KMS-11 (cell line): ENCODE measurements at regions not wholly inside any gene's neighbourhood (a gene's known extent, or its start where the extent isn't known, plus 50 kb on each side); places are given as distances from the start of the nearest gene placed in this dataset.
"Not testable (repeated sequence)": the region's sequence is repeated elsewhere in the genome, so short reads cannot be mapped to it uniquely, and the experiment has no call there.

ENCODE experiments used
- H2AFZ ChIP-seq: fragments of 200-600 bp; sonication (generic); 2 replicates; pipeline ENCODE4 v1.6.1; 2016; ENCODE audit warnings: antibody characterized with exemption, mixed run types, low read depth
- H3K27ac ChIP-seq: fragments of 200-600 bp; sonication (generic); 2 replicates; pipeline ENCODE4 v1.6.1; 2016; ENCODE audit warnings: mild to moderate bottlenecking, mixed run types
- H3K27me3 ChIP-seq: fragments of 200-600 bp; sonication (generic); 2 replicates; pipeline ENCODE4 v1.6.1; 2017; ENCODE audit warnings: mild to moderate bottlenecking, low read depth, mixed run types, moderate library complexity; ENCODE audit not compliant: insufficient read depth
- H3K36me3 ChIP-seq: fragments of 200-600 bp; sonication (generic); 2 replicates; pipeline ENCODE4 v1.6.1; 2017; ENCODE audit warnings: mild to moderate bottlenecking, mixed run types; ENCODE audit not compliant: insufficient read depth
- H3K4me1 ChIP-seq: fragments of 200-600 bp; sonication (generic); 2 replicates; pipeline ENCODE4 v1.6.1; 2016; ENCODE audit warnings: mild to moderate bottlenecking, low read depth, mixed run types; ENCODE audit not compliant: poor library complexity, severe bottlenecking
- H3K4me2 ChIP-seq: fragments of 200-600 bp; sonication (generic); 2 replicates; pipeline ENCODE4 v1.7.0; 2016; ENCODE audit warnings: mild to moderate bottlenecking, mixed run types
- H3K4me3 ChIP-seq: fragments of 200-600 bp; sonication (generic); IDR thresholded peaks from 2 replicates; pipeline ENCODE4 v1.6.1; 2017; ENCODE audit warnings: low read depth, low read length, mixed read lengths; ENCODE audit not compliant: insufficient read depth
- H3K79me2 ChIP-seq: fragments of 200-600 bp; sonication (generic); 2 replicates; pipeline ENCODE4 v1.6.1; 2016; ENCODE audit warnings: low read depth, mixed run types; ENCODE audit not compliant: insufficient read depth
- H3K9ac ChIP-seq: fragments of 200-600 bp; sonication (generic); 2 replicates; pipeline ENCODE4 v1.6.1; 2016; ENCODE audit warnings: mild to moderate bottlenecking, mixed run types
- H4K20me1 ChIP-seq: fragments of 200-600 bp; sonication (generic); 2 replicates; pipeline ENCODE4 v1.6.1; 2016; ENCODE audit warnings: mild to moderate bottlenecking, mixed run types; ENCODE audit not compliant: insufficient read depth
- CTCF ChIP-seq: fragments of 200-600 bp; sonication (generic); conservative IDR thresholded peaks from 2 replicates; pipeline ENCODE4 v1.6.1; 2017; ENCODE audit warnings: low read depth, mild to moderate bottlenecking, antibody characterized with exemption, low read length, moderate library complexity, mixed read lengths

- H4K20me1 ChIP-seq = no peaks in the 10 kb centered on the region
- TF ChIP-seq CTCF = no peak
- no peaks in the 10 kb centered on the region for H3K36me3 ChIP-seq
- no peak overlapping the region for H3K9ac ChIP-seq
- H3K4me1 ChIP-seq = no peaks in the 10 kb centered on the region
- no peak overlapping the region for H3K4me2 ChIP-seq
- no peak overlapping the region for H3K4me3 ChIP-seq
- H3K79me2 ChIP-seq = no peaks in the 10 kb centered on the region
- H2AFZ ChIP-seq = no peak overlapping the region
- no peaks in the 10 kb centered on the region for H3K27me3 ChIP-seq
- no peak overlapping the region for H3K27ac ChIP-seq
Observed at GRCh38 chr7:63054191-63054661, 944.4 kb upstream of the ZNF722 start.

GRCh38 chr7:63057265-63057664 lies 941.4 kb upstream of the ZNF722 start:
- Histone ChIP-seq H3K27ac (no peak overlapping the region), H3K4me1 (no peaks in the 10 kb centered on the region), H3K36me3 (no peaks in the 10 kb centered on the region), H3K27me3 (no peaks in the 10 kb centered on the region), H2AFZ (no peak overlapping the region), H3K9ac (no peak overlapping the region), H3K4me3 (no peak overlapping the region), H4K20me1 (no peaks in the 10 kb centered on the region), H3K4me2 (no peak overlapping the region), H3K79me2 (no peaks in the 10 kb centered on the region)
- no peak for TF ChIP-seq CTCF

- H3K4me2 ChIP-seq, H3K36me3 ChIP-seq, H4K20me1 ChIP-seq, H3K4me3 ChIP-seq, H2AFZ ChIP-seq, H3K79me2 ChIP-seq, H3K27ac ChIP-seq, H3K27me3 ChIP-seq, H3K9ac ChIP-seq, H3K4me1 ChIP-seq: not testable (repeated sequence)
Observed at GRCh38 chr7:63060701-63061100, 937.9 kb upstream of the ZNF722 start.

GRCh38 chr7:63065684-63066083 lies 933.0 kb upstream of the ZNF722 start:
- TF ChIP-seq CTCF = no peak
- Histone ChIP-seq H3K9ac (no peak overlapping the region), H3K4me3 (no peak overlapping the region), H3K4me2 (no peak overlapping the region), H3K27ac (no peak overlapping the region), H3K36me3 (no peaks in the 10 kb centered on the region), H2AFZ (no peak overlapping the region), H3K4me1 (no peaks in the 10 kb centered on the region), H3K27me3 (no peaks in the 10 kb centered on the region), H3K79me2 (no peaks in the 10 kb centered on the region), H4K20me1 (no peaks in the 10 kb centered on the region)

GRCh38 chr7:63066235-63066634 lies 932.4 kb upstream of the ZNF722 start:
- not testable (repeated sequence) for H3K4me2 ChIP-seq, H3K4me1 ChIP-seq, H3K27ac ChIP-seq, H4K20me1 ChIP-seq, H2AFZ ChIP-seq, H3K36me3 ChIP-seq, H3K4me3 ChIP-seq, H3K9ac ChIP-seq, H3K27me3 ChIP-seq, H3K79me2 ChIP-seq
